Hematopoietic multipotent progenitor cell treated with erythropoietin and hydrocortisone succinate and interleukin-3 and kit ligand, for 6 days (in vitro differentiated cells): ENCODE measurements at regions not wholly inside any gene's neighbourhood (a gene's known extent, or its start where the extent isn't known, plus 50 kb on each side); places are given as distances from the start of the nearest gene placed in this dataset.

Experiments used
- DNase-seq: peaks from one replicate; pipeline ENCODE4 v3.0.0-alpha.2; 2015

DNA sequence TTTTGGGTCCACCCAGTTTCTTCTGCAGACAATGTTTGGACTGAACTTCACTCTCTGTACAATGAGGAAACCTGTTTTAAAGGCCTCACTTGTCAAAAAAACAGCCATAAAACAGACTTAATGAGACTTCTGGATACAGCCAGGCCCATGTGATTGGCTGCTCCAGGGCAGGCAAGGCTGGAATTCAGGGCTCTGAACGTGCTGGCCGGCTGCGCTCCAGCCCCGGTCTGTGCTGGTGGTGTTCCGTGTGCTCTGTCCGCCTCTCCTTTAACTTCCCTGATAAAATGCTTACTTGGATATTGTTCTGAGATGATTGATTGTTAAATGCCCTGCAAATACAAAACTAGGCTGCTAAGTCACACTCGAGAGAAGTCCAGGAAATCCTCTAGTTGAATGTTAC is 131.2 kb upstream of the KLF4 start:
- DNase-seq, result no peak

DNA sequence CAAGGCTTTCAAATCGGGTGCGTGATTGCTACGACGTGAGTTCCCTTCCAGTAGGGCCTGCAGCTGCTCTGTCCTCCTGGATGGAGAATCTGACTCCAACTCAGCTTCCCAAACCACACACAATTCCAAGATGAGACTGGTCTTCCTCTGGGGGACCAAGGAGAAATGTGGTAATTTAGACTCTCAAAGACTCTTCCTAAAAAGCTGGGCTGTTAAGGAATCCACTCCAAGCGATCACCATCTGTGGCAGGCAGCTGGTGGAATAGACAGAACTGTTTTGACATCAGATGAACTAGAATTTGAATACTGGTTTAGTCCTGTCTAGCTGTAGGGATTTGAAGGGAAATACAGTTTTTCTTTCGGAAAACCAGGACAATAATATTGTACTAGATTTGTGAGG is 130.7 kb upstream of the KLF4 start:
- DNase-seq, result no peak

DNA sequence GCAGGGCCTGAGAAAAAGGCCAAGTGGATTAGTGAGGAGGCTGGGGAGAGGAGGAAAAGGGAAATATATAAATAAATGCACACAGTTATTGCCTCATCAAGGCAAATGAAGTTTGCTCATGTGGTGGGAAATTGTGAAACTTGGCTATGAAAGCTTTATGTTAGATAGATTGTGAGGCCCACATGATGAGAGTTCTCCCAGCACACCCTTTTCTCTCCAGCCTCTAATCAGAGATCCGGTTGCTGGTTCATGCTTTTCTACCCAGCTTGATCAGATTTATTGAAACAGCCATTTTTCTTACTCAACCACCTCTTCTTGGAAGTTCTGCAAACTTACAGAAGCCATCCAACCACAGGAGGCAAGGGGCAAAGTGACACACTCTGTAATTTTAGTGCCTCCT is 125.8 kb upstream of the KLF4 start:
- peak; percentile 81 for DNase-seq

DNA sequence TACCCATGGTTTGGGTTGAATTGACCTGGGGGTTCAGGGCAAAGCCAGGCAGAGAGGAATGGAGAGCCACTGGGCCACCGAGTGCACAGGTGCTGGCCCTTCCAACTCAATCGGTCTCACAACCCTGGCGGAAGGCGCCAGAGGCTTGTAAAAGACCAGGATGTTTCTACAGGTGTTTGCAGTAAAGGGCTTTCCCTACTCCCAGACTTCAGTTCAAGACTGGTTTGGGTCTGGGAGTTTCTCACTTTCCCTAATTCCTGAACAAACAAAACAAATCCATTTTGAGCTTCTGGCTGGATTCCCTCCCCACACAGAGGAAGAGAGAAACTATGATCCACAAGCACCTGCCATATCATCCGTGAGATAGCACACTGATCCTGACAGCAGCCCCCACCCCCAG is 125.2 kb upstream of the KLF4 start:
- no peak for DNase-seq

DNA sequence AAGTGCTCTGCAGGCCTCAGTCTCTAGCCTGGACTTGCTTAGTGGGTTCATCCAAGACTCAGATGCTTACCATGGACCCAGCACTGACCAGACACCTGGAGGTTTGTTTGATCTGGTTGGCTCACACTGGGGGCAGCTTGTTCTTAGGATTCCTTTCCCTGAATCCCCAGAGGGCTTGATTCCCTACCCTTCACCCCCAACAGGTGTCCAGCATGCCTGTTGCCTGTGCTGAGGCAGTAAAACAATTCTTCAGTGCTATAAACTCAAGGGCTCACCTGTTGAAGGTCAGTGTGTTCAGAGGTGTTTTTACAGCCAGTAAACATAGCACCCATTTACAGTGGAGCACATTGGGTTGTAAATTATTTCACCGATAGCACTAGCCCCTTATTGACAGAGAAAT is 123.8 kb upstream of the KLF4 start:
- DNase-seq, result no peak

DNA sequence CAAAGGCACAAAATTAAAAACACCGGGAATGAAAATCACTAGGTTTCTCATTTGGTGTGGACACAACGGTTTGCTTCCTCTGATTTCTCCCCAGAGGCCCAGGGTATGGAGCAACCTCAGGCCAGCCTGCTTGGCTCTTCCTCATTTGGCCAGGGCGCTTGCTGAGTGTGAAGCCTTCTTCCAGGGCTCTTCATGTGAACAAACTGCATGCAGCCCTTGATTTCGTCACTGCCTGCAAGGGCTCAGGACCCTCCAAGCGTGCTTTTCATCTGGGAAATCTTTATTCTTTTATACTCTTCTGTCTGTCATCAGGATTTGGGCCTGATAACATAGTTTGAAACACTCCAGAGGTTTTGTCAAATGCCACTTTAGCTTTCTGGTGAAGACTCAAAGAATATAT is 122.6 kb upstream of the KLF4 start:
- DNase-seq, result peak; percentile 62

DNA sequence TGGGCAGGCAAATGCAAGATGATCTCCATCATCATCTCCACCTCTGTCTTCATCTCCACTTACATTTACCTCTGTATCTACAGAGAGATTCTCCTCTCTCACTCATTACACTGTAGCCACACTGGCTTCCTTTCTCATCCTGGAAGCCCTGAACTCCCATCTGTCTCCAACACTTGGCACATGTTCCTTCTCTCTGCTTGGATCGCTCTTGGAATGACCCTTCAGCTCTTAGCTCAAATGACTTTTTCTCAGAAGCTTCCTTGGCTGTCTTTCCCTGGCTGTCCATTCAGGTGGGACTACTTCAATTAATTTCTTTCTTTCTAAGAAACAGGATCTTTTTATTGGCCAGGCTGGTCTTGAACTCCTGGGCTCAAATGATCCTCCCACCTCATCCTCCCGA is 120.0 kb upstream of the KLF4 start:
- no peak for DNase-seq

DNA sequence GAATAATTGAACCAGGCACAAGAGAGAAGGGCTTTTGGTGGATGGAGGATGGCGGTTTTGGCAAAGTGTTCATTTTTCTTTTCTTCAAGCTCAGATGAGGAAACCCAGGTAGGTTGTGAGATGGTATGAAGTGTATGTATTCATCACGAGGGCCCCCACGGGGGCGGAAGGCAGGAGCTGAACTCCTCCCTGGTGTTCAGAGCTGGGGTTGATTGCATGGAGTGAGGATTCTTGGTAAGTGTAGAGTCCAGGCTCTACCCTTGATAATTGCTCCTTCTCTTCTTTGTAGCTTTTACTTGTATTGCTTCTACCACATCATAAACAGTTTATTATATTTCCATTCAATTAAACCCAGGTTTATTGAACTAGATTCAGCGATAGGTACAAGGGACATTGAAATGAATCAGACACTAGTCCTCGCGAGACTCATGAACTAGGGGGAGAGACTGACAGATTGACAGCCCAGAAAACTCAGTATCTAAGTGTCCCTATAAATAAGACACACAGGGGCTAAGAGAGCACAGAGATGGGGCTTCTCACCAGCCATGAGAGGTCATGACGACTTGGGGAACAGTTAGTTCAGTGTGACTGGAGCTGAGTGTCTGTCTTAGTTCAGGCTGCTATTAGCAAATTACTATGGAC is 116.7 kb upstream of the KLF4 start:
- no peak for DNase-seq

DNA sequence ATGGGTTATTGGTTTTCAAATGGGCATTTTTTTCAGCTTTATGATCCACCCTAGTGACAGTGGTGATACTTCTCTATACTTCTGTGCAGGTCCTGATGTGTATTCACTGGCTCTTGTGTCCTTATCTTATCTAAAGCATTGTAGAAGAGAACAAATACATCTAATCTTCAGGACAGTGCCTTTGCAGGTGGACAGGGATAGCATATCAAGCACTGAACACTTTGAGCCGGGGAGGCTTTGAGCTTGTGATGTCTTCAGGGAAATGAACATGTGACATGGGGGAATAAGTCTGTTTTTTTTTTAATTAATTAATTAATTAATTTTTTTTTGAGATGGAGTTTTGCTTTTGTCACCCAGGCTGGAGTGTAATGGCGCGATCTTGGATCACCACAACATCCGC is 115.5 kb upstream of the KLF4 start:
- DNase-seq, result no peak

DNA sequence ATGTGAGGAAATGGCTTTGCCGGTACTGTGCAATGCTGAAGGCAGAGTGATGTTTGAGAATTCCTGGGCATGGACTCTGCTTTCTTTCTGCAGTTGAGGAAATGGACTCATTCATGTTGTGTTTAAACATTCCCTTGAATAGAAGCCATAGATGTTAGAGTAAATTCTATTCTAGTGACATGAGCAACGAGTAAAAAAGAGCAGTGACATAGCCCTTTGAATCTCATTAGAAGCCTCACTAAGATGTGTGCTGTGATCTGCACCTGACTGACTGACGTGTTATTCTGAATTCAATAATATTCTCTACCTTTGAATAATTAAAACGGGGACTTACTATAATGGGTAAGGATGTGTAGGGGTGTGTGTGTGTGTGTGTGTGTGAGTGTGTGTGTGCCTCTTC is 113.7 kb upstream of the KLF4 start:
- no peak for DNase-seq

DNA sequence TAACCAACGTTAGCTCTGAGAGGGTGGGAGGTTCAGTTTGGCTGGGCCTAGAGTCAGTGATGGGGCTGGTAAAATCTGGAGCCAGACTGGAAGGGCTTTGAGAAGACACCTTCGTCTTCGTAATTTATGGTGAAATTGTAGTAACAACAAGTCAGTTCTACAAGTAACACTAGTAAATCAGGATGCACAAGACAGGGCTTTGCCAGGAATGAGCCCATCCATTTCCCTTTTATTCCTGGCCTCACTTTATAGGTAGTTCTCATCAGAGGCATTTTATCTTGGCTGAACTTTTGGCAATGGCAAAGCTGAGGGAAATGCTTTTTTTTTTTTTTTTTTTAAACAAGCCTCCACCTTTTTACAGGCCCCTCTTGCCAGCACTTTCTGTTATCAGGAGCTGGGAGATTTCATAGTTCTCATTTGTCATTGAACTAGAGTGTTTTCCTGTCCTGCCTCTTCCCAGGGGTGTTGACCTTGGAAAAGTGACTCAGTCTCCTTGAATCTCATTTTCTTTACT is 110.5 kb upstream of the KLF4 start:
- DNase-seq, result no peak

DNA sequence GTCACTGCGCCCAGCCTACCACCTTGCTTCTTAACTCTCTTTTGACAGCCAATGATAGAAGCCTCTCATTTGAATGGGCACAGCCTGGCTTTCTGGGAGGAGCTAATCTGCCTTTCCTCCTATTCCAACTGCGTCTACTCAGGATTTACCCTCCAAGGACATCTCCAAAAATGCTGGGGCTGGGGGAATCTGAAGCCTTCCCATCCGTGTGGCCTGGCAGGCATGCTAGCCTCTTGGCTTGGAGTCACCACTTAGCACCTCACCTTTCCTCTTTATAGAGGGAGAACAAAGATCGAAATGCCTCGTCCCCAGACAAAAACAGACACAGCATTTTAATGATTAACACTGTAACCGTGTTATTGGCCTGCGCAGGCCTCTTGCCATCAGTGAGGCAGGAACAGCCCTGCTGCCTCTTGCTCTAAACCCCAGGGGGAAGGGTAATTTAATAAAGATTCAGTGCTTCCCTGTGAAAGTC is 108.2 kb upstream of the KLF4 start:
- DNase-seq, result no peak

DNA sequence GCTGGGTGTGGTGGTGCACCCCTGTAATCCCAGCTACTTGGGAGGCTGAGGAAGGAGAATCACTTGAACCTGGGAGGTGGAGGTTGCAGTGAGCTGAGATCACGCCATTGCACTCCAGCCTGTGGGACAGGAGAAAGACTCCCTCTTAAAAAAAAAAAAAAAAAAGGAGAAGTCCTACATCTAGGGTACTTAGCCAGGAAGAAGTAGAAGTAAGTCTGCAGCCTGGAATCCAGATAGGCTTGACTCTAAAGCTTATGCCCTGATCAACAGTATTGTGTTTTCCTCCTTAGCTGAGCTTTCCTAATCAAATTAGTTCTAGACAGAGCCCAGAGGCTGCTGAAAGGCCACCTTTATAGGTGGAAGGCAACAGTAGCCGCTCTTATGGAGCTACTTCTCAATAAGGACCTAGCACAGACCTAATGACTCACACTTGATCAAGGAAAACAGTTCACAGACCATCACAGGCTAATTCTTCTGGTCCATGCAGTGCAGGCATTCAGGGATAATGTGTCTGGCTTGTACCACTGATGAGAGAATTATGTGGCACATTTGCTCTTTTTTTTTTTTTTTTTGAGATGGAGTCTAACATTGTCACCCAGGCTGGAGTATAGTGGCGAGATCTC is 105.5 kb upstream of the KLF4 start:
- no peak for DNase-seq

DNA sequence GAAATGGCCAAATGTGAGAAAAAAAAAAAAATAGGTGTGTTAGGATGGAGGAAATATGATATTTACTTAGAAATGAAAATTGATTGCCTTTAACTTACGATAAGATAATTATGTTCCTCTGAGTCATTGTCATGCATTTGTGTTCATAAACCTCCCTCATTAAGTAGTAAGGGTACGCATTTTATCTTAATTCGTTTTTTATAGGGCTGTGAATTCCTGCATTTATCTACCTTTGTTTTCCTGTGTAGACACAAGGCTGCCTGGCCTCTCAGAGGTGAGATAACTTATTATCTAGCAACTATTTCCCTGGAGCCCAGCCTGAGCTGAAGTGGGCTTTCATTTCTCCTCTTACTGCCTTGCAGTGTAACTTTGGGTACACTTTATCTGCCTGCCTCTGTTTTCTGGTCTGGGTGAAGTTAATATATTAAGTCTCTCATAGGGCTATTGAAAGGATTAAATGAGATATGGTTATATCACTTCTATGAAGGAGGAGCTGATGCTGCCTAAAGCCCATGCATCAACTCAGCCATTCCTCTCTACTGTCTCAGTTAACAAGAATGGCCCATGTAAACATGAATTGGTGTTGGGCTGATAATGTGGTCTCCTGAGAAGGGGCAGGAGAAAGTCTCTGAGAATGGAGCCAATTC is 103.8 kb upstream of the KLF4 start:
- DNase-seq, result no peak

DNA sequence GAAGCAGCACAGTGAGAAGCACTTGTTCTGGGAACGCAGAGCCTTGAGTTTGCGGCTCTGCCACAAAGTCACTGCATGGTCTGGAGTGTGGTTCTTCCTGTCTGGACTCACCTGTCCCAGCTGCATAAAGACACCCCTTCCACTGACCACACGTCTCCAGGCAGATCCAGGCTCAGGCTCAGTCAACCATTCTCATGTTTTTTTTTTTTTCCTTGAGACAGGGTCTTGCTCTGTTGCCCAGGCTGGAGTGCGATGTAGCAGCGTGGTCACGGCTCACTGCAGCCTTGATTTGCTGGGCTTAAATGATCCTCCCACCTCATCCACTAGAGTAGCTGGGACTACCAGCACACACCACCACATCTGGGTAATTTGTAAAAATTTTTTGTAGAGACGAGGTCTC is 102.9 kb upstream of the KLF4 start:
- DNase-seq, result no peak

DNA sequence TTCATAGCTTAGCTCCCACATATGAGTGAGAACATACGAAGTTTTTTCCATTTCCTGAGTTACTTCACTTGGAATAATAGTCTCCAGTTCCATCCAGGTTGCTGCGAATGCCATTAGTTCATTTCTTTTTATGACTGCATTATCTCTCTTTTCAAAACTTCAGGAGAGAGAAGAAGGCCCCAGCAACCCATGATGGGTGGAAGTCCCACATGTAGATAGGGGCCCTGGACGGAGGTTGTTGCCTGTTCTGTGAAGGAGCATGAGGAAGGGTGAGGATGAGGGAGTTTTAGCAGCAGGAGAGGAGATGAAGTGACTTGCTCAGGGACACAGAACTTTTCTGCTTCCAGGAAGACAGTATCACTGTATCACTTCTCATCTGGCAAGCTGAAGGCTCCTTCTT is 102.2 kb upstream of the KLF4 start:
- DNase-seq, result no peak

DNA sequence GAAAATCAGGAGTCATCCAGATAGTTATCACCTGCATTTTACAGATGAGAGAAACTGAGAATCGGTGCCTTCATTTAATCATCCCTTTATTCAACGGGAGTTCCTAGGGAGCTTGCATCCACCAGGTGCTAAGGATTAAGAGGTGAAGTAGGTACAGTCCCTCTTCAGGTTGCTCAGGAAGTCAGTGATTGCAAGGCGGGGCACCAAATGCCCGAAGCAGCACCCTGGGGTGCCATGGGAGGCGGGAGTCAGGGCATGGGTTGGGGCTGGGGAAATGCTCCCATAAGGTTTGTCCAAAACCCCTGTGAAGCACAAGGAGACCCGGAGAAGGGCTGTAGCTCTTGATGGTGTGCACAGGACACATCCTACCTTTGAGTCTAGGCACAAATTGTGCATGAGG is 98.8 kb upstream of the KLF4 start:
- DNase-seq, result no peak

DNA sequence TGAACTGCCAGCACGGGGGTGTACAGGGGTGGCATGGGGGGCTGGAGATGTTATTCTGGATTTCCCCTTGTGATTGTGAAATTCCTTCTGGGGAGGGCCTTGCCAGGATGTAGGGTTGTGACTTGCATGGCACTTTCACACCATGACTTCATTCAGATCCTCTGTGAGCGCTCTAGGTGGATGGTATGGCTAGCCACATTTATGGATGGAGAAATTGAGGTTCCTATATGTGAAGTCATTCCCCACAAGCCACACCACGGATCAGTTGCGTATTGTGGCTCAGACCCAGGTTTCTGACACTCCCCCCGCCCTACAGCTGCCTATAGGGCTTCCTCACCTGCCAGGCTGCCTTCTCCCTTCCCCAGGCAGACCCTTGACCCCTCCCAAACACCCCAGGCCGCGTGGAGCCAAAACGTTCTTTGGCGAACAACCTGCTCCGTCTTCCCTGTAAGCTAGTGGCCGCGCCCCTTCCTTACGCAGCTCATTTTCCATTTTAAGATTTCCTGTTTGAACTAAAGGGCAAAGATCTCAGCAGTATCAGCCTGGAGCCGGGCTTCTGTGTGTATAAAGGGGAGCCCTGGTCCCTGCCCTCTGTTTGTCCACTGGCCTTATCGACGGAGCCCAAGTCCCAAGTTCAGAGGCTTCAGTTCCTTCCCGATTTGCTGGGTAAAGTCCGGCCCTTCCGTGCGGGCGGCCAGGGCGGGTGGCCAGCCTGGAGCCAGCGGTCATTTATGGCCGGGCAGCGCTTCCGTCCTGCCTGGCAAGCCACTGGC is 97.8 kb upstream of the KLF4 start:
- DNase-seq, result peak; percentile 19

DNA sequence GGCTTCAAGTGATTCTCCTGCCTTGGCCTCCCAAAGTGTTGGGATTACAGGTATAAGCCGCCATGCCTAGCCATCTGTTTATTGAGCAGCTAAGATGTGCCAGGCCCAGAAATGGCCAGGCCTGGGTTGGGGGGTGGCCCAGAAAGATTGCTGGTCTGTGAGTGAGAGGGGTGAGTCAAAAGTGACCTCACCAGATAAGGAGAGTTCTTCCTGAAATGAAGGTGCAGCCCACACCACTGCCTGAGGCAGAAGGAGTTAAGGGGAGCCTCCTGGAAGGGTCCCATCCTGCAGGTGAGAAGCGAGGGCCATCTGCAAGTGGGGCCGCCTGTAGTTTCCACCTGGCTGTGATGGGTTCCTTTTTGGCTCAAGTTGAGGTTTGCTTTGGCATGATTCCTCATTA is 96.9 kb upstream of the KLF4 start:
- DNase-seq, result no peak

DNA sequence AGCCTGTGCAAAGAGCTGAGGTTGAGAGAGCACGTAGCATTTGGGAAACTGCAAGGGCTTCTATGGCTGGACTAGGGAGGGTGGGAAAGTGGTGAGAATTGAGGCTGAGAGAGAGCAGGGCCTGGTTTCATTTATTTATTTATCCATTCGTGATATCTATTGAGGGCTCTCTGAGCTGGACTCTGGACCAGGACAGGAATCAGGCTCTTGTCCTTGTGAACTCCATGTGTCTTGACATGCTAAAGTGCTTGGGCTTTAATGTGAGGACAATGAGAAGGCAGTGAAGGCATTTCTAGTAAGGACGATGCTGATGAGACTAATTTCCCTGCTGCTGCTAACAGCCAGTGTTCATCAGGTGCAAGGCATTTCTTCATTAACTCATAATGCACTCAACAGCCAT is 95.9 kb upstream of the KLF4 start:
- DNase-seq, result no peak

DNA sequence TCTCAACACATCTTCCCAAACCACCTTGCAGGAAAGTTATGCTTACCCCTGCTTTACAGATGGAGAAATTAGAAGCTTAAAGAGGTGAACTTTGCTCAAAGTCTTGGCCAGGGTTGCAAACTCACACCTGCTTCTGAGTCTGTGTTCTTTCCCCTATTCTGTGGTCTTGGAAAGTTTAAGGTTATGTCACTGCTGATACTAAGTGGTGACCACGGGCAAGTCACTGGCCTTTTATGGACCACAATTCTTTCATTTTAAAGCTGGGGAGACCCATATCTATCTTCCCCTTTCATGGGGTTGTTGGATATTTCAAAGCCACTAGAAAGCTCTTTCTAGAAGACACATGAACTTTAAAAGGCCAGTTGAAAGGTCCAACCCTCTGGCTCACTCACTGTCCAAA is 95.4 kb upstream of the KLF4 start:
- DNase-seq, result no peak

DNA sequence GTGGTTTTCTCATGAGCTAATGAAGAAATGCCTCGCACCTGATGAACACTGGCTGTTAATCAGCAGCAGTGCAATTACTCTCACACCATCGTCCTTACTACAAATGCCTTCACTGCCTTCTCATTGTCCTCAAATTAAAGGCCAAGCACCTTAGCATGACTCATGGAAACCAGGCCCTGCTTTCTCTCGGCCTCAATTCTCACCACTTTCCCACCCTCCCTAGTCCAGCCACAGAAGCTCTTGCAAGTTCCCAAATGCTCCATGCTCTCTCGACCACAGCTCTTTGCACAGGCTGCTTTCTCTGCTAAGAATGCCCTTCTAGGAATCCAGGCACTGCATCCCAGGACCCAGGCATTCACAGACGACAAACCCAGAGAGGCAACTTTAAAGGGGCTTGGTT is 94.6 kb upstream of the KLF4 start:
- DNase-seq, result no peak

DNA sequence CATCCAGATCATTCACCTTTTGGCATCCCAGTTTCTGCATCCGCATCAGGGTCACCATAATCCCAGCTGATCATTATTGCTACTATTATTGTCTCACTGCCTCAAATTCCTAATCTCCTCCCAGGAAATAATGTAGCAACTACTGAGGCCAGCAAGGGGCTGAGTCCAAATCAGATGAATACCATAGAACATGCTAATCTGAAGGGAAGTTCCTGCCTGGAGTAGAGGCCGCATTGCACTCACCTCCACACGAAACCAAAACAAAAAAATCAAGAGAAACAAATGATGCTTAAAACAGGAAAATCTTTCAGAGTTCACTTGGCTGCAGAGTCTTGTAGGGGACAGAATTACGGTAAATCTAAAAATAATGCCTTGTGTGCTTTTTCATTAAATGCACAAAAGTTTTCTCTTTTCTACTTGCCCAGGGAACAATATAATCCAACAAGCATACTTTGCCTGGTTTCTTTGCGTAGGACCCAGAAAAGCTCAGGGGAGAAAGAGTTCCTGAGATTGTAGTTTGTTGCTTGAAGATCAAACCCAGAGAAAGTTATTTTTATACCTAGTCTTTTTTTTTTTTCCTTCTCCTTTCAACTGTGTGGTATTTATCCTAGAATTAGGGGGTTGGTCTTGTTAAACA is 87.7 kb upstream of the KLF4 start:
- no peak for DNase-seq
